ENCODE measurements at regions not wholly inside any gene's neighbourhood (a gene's known extent, or its start where the extent isn't known, plus 50 kb on each side); places are given as distances from the start of the nearest gene placed in this dataset.

GRCh38 chrX:39893417-39894338 lies 204.1 kb downstream of the BCOR start:
- Histone ChIP-seq H3K4me3 (ENCODE audit: low read length) (no peak overlapping the region), H3K36me3 (ENCODE audit: control insufficient read depth, insufficient read depth, low read length) (no peaks in the 10 kb centered on the region), H3K27ac (ENCODE audit: low read length) (no peak overlapping the region), H3K9me3 (ENCODE audit: control insufficient read depth, low read depth, low read length) (no peaks in the 10 kb centered on the region), H3K4me1 (ENCODE audit: control insufficient read depth, insufficient read depth, low read length) (peaks cover 3% of the 10 kb centered on the region), H3K27me3 (ENCODE audit: control insufficient read depth, insufficient read depth, low read length) (no peaks in the 10 kb centered on the region)
- WGBS (ENCODE audit: insufficient coverage, low lambda C conversion rate) = no CpG with 5 or more reads among the region's 12 CpGs
- no peak for DNase-seq

DNA sequence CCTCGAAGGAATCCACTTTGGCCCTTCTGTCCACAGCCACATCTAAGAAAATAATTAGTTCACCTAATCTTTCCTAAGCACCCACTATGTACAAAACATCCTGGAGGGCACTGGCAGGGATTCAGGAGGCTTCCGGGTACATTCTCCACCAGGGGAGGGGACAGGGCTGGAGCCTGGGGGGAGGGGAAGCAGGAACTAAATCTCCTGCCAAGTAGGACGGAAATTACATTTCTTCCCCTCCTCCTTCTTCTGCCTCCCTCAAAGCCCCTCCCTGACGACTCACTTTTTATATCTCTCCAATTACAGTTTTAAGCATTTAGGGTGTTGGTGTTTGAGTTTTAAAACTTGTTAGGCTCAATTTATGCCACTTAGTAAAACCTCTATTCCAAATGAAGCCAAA lies 203.1 kb downstream of the BCOR start:
- no CpG with 5 or more reads among the region's 4 CpGs for WGBS (ENCODE audit: insufficient coverage, low lambda C conversion rate)
- H3K27ac ChIP-seq (ENCODE audit: low read length) = no peak overlapping the region

DNA sequence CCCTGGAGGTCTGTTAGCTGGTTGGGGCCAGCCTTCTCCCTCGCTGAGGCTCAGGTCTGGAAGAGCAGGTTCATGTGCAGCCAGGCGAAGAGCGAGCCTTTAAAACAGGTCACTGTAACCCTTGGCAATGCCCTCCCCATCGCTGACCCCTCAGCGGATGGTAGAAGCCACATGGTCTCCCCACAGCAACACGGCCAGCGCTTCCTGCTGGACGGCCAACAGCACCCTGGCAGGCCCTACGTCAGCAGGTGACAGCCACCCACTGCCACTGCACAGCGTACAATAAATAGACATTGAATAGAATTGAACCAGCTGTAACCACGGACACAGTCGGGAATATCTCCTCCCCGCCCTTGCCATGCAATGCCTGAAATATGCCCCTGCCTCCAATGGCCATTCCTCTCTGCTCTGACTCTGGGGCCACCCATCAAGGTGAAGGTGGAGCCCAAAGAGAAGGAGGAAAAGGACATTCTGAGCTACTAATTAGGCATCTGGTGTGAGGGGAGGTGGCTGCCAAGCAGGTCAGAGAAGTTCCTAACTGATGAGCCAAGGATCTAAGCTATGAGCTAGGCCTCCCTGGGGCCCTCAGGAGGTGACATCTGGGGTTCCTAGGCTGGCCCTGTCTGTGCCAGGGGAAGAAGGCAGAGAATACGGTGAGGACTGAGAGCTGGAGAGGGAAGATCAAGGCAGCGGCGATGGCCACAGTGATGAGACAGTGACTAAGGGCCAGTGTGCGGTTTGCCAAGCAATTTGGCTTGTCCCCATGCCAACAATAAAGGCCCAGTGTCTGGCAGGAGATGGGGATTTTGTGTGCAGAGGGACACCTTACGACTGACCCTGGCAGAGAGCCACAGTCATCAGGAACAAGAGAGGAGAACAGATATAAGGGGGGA lies 202.3 kb downstream of the BCOR start:
- Histone ChIP-seq H3K27me3 (ENCODE audit: control insufficient read depth, insufficient read depth, low read length) (no peaks in the 10 kb centered on the region), H3K4me1 (ENCODE audit: control insufficient read depth, insufficient read depth, low read length) (peaks cover 12% of the 10 kb centered on the region), H3K4me3 (ENCODE audit: low read length) (no peak overlapping the region), H3K9me3 (ENCODE audit: control insufficient read depth, low read depth, low read length) (no peaks in the 10 kb centered on the region), H3K36me3 (ENCODE audit: control insufficient read depth, insufficient read depth, low read length) (no peaks in the 10 kb centered on the region), H3K27ac (ENCODE audit: low read length) (no peak overlapping the region)
- no CpG with 5 or more reads among the region's 18 CpGs for WGBS (ENCODE audit: insufficient coverage, low lambda C conversion rate)
- no peak for DNase-seq

More for the DNA sequence above, 203.1 kb downstream of the BCOR start:
- no peaks in the 10 kb centered on the region for H3K27me3 ChIP-seq (ENCODE audit: control insufficient read depth, insufficient read depth, low read length)
- H3K36me3 ChIP-seq (ENCODE audit: control insufficient read depth, insufficient read depth, low read length) = no peaks in the 10 kb centered on the region
- H3K4me3 ChIP-seq (ENCODE audit: low read length) = no peak overlapping the region
- no peaks in the 10 kb centered on the region for H3K9me3 ChIP-seq (ENCODE audit: control insufficient read depth, low read depth, low read length)
- peaks cover 5% of the 10 kb centered on the region for H3K4me1 ChIP-seq (ENCODE audit: control insufficient read depth, insufficient read depth, low read length)
- no peak for DNase-seq

- H3K4me3 ChIP-seq (ENCODE audit: low read length) = no peak overlapping the region
- H3K36me3 ChIP-seq (ENCODE audit: control insufficient read depth, insufficient read depth, low read length) = no peaks in the 10 kb centered on the region
- peak in 1 of 2 donors; percentile 8 for DNase-seq
- peaks cover 3% of the 10 kb centered on the region for H3K27me3 ChIP-seq (ENCODE audit: control insufficient read depth, insufficient read depth, low read length)
- H3K27ac ChIP-seq (ENCODE audit: low read length) = no peak overlapping the region
- WGBS (ENCODE audit: insufficient coverage, low lambda C conversion rate) = no CpG with 5 or more reads among the region's 20 CpGs
- H3K9me3 ChIP-seq (ENCODE audit: control insufficient read depth, low read depth, low read length) = no peaks in the 10 kb centered on the region
- H3K4me1 ChIP-seq (ENCODE audit: control insufficient read depth, insufficient read depth, low read length) = peaks cover 19% of the 10 kb centered on the region
Observed at GRCh38 chrX:39896951-39897740, 200.6 kb downstream of the BCOR start.

- Histone ChIP-seq H3K27me3 (ENCODE audit: control insufficient read depth, insufficient read depth, low read length) (peaks cover 3% of the 10 kb centered on the region), H3K4me1 (ENCODE audit: control insufficient read depth, insufficient read depth, low read length) (peaks cover 19% of the 10 kb centered on the region), H3K4me3 (ENCODE audit: low read length) (no peak overlapping the region), H3K27ac (ENCODE audit: low read length) (no peak overlapping the region), H3K9me3 (ENCODE audit: control insufficient read depth, low read depth, low read length) (no peaks in the 10 kb centered on the region), H3K36me3 (ENCODE audit: control insufficient read depth, insufficient read depth, low read length) (no peaks in the 10 kb centered on the region)
- no peak for DNase-seq
- WGBS (ENCODE audit: insufficient coverage, low lambda C conversion rate) = no CpG with 5 or more reads among the region's 6 CpGs
Observed at GRCh38 chrX:39897741-39898097, 200.0 kb downstream of the BCOR start.

- Histone ChIP-seq H3K9me3 (ENCODE audit: control insufficient read depth, low read depth, low read length) (no peaks in the 10 kb centered on the region), H3K4me1 (ENCODE audit: control insufficient read depth, insufficient read depth, low read length) (peaks cover 19% of the 10 kb centered on the region), H3K27ac (ENCODE audit: low read length) (no peak overlapping the region), H3K36me3 (ENCODE audit: control insufficient read depth, insufficient read depth, low read length) (no peaks in the 10 kb centered on the region), H3K4me3 (ENCODE audit: low read length) (no peak overlapping the region), H3K27me3 (ENCODE audit: control insufficient read depth, insufficient read depth, low read length) (peaks cover 3% of the 10 kb centered on the region)
- no CpG with 5 or more reads among the region's 2 CpGs for WGBS (ENCODE audit: insufficient coverage, low lambda C conversion rate)
- DNase-seq = no peak
Observed at GRCh38 chrX:39898147-39898546, 199.6 kb downstream of the BCOR start.

DNA sequence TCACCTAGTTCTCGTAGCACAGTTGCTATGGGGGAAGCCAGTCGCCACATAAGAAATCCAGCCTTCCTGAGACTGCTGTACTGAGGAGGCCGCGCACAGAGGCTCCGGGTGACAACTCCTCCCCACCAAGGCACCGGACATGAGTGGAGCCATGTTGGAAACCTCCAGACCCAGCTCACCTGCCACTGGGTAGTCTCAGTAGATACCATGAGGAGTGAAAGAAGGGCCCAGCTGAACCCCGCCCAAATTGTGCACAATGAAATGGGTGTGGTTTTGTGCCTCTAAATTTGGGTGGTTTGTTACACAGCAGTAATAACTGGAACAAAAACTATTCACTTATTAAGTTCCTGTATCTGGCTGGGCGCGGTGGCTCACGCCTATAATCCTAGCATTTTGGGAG lies 198.7 kb downstream of the BCOR start:
- peaks cover 3% of the 10 kb centered on the region for H3K27me3 ChIP-seq (ENCODE audit: control insufficient read depth, insufficient read depth, low read length)
- H3K9me3 ChIP-seq (ENCODE audit: control insufficient read depth, low read depth, low read length) = no peaks in the 10 kb centered on the region
- peaks cover 19% of the 10 kb centered on the region for H3K4me1 ChIP-seq (ENCODE audit: control insufficient read depth, insufficient read depth, low read length)
- no peak for DNase-seq
- no CpG with 5 or more reads among the region's 10 CpGs for WGBS (ENCODE audit: insufficient coverage, low lambda C conversion rate)
- H3K36me3 ChIP-seq (ENCODE audit: control insufficient read depth, insufficient read depth, low read length) = no peaks in the 10 kb centered on the region
- no peak overlapping the region for H3K27ac ChIP-seq (ENCODE audit: low read length)
- no peak overlapping the region for H3K4me3 ChIP-seq (ENCODE audit: low read length)

GRCh38 chrX:39899856-39900776 lies 197.6 kb downstream of the BCOR start:
- DNase-seq = peak in 1 of 2 donors; percentile 15
- no CpG with 5 or more reads among the region's 23 CpGs for WGBS (ENCODE audit: insufficient coverage, low lambda C conversion rate)
- Histone ChIP-seq H3K27ac (ENCODE audit: low read length) (no peak overlapping the region), H3K36me3 (ENCODE audit: control insufficient read depth, insufficient read depth, low read length) (no peaks in the 10 kb centered on the region), H3K27me3 (ENCODE audit: control insufficient read depth, insufficient read depth, low read length) (peaks cover 3% of the 10 kb centered on the region), H3K4me3 (ENCODE audit: low read length) (no peak overlapping the region), H3K4me1 (ENCODE audit: control insufficient read depth, insufficient read depth, low read length) (peaks cover 23% of the 10 kb centered on the region), H3K9me3 (ENCODE audit: control insufficient read depth, low read depth, low read length) (no peaks in the 10 kb centered on the region)

GRCh38 chrX:39900777-39901170 lies 197.0 kb downstream of the BCOR start:
- Histone ChIP-seq H3K36me3 (ENCODE audit: control insufficient read depth, insufficient read depth, low read length) (no peaks in the 10 kb centered on the region), H3K27me3 (ENCODE audit: control insufficient read depth, insufficient read depth, low read length) (peaks cover 3% of the 10 kb centered on the region), H3K4me3 (ENCODE audit: low read length) (no peak overlapping the region), H3K4me1 (ENCODE audit: control insufficient read depth, insufficient read depth, low read length) (peaks cover 29% of the 10 kb centered on the region), H3K27ac (ENCODE audit: low read length) (no peak overlapping the region), H3K9me3 (ENCODE audit: control insufficient read depth, low read depth, low read length) (no peaks in the 10 kb centered on the region)
- no CpG with 5 or more reads among the region's 11 CpGs for WGBS (ENCODE audit: insufficient coverage, low lambda C conversion rate)
- DNase-seq = peak in 1 of 2 donors; percentile 14
